PC-3 (cell line): ENCODE measurements at regions not wholly inside any gene's neighbourhood (a gene's known extent, or its start where the extent isn't known, plus 50 kb on each side); places are given as distances from the start of the nearest gene placed in this dataset.

Experiments
- ATAC-seq: fragments of 200-7000 bp; cut with Tn5 transposase; 2 replicates; pipeline ENCODE4 v1.9.1; 2020; ENCODE audit warnings: mild to moderate bottlenecking, moderate library complexity
- BruUV-seq: library from RNA; stranded (reverse); fragments of 400-500 nt; replicated peaks from 2 replicates; lab custom pipeline; 2021; lab: Mats Ljungman, UMichigan
- CTCF ChIA-PET: fragments of 300-600 bp; sonication (Branson Sonifier 250); formaldehyde crosslinking; loops from one replicate; lab custom pipeline; 2022; ENCODE audit warnings: antibody characterized with exemption; lab: Charles Lee
- POLR2A ChIA-PET: fragments of 300-600 bp; sonication (Branson Sonifier 250); formaldehyde crosslinking; loops from one replicate; lab custom pipeline; 2022; ENCODE audit warnings: antibody characterized with exemption; ENCODE audit not compliant: unreplicated experiment; lab: Charles Lee
- DNase-seq: peaks from one replicate; pipeline ENCODE4 v3.0.0-alpha.2; 2015
- H2AFZ ChIP-seq: fragments of 300-600 bp; sonication (generic); 2 replicates; pipeline ENCODE4 v1.6.0; 2016; ENCODE audit warnings: antibody characterized with exemption, low read length
- H3F3A ChIP-seq: fragments of 300-600 bp; sonication (generic); one replicate; pipeline ENCODE4 v1.6.0; 2017; ENCODE audit warnings: antibody characterized with exemption, low read length, control low read depth, mild to moderate bottlenecking; ENCODE audit not compliant: unreplicated experiment
- H3K27ac ChIP-seq: fragments of 300-600 bp; sonication (generic); 2 replicates; pipeline ENCODE4 v1.5.1; 2016; ENCODE audit warnings: mild to moderate bottlenecking, low read length
- H3K27me3 ChIP-seq: fragments of 300-600 bp; sonication (generic); 2 replicates; pipeline ENCODE4 v1.6.1; 2016; ENCODE audit warnings: low read length, mixed read lengths
- H3K36me3 ChIP-seq: fragments of 300-600 bp; sonication (generic); 2 replicates; pipeline ENCODE4 v1.6.1; 2016; ENCODE audit warnings: low read depth, mixed run types, low read length, mixed read lengths
- H3K4me1 ChIP-seq: fragments of 300-600 bp; sonication (generic); 2 replicates; pipeline ENCODE4 v1.5.1; 2016; ENCODE audit warnings: low read length; ENCODE audit not compliant: insufficient read depth
- H3K4me2 ChIP-seq: fragments of 300-600 bp; sonication (generic); 2 replicates; pipeline ENCODE4 v1.6.0; 2016; ENCODE audit warnings: low read length
- H3K4me3 ChIP-seq: fragments of 300-600 bp; sonication (generic); 2 replicates; pipeline ENCODE4 v1.5.1; 2016; ENCODE audit warnings: mild to moderate bottlenecking, low read length, mixed read lengths
- H3K79me2 ChIP-seq: fragments of 300-600 bp; sonication (generic); 2 replicates; pipeline ENCODE4 v1.6.1; 2017; ENCODE audit warnings: low read length, mixed read lengths
- H3K9ac ChIP-seq: fragments of 300-600 bp; sonication (generic); 2 replicates; pipeline ENCODE4 v1.6.0; 2016; ENCODE audit warnings: mild to moderate bottlenecking, low read length
- H3K9me2 ChIP-seq: fragments of 300-600 bp; sonication (generic); replicated peaks from 2 replicates; pipeline ENCODE4 v1.6.1; 2016; ENCODE audit warnings: mixed run types, low read length, mixed read lengths
- H3K9me3 ChIP-seq: fragments of 300-600 bp; sonication (generic); 2 replicates; pipeline ENCODE4 v1.6.1; 2016; ENCODE audit warnings: low read length, mixed read lengths
- H4K20me1 ChIP-seq: fragments of 300-600 bp; sonication (generic); 2 replicates; pipeline ENCODE4 v1.6.1; 2016; ENCODE audit warnings: low read length, mixed read lengths
- CTCF ChIP-seq: fragments of 300-600 bp; sonication (generic); conservative IDR thresholded peaks from 2 replicates; pipeline ENCODE4 v1.5.1; 2017; ENCODE audit warnings: antibody characterized with exemption, low read depth, mild to moderate bottlenecking, low read length
- EZH2 ChIP-seq: fragments of 300-600 bp; sonication (generic); IDR thresholded peaks from one replicate; pipeline ENCODE4 v1.6.1; 2017; ENCODE audit warnings: antibody characterized with exemption, mild to moderate bottlenecking, low read length; ENCODE audit not compliant: unreplicated experiment
- EZH2phosphoT487 ChIP-seq: fragments of 300-600 bp; sonication (generic); IDR thresholded peaks from 2 replicates; pipeline ENCODE4 v1.6.1; 2018; ENCODE audit warnings: mild to moderate bottlenecking, antibody characterized with exemption, low read length, borderline replicate concordance
- intact Hi-C: fragments of 100-400 bp; cut with micrococcal nuclease; formaldehyde crosslinking; loops from 2 replicates; pipeline ENCODE4 v1.9.0; 2023

GRCh38 chr9:89668866-89669246 lies 64.0 kb downstream of the GADD45G start:
- no peaks in the 10 kb centered on the region for H3K79me2 ChIP-seq
- H3F3A ChIP-seq: no peaks in the 10 kb centered on the region
- DNase-seq (no peak), ATAC-seq (no peak)
- no peak overlapping the region for H3K9ac ChIP-seq
- TF ChIP-seq EZH2: no peak
- TF ChIP-seq EZH2phosphoT487: no peak
- no peak for TF ChIP-seq CTCF
- H3K4me3 ChIP-seq: no peak overlapping the region
- H3K27me3 ChIP-seq: no peaks in the 10 kb centered on the region
- H3K27ac ChIP-seq: no peak overlapping the region
- H3K4me2 ChIP-seq: no peak overlapping the region
- no TSS peak for BruUV-seq
- H3K36me3 ChIP-seq: no peaks in the 10 kb centered on the region
- intact Hi-C loops: no loop called here
- H3K9me3 ChIP-seq: no peaks in the 10 kb centered on the region
- no peaks in the 10 kb centered on the region for H3K4me1 ChIP-seq
- ChIA-PET POLR2A (no interaction called here), CTCF (no interaction called here)
- H4K20me1 ChIP-seq: no peaks in the 10 kb centered on the region
- H2AFZ ChIP-seq: no peak overlapping the region
- H3K9me2 ChIP-seq: no peaks in the 10 kb centered on the region

- POLR2A ChIA-PET: no interaction called here
- no peaks in the 10 kb centered on the region for H4K20me1 ChIP-seq
- H2AFZ ChIP-seq: no peak overlapping the region
- no peak for ATAC-seq
- DNase-seq: no peak
- no peaks in the 10 kb centered on the region for H3K4me1 ChIP-seq
- no peaks in the 10 kb centered on the region for H3K79me2 ChIP-seq
- no TSS peak for BruUV-seq
- CTCF ChIA-PET: no interaction called here
- intact Hi-C loops: no loop called here
- no peaks in the 10 kb centered on the region for H3K9me2 ChIP-seq
- no peak for TF ChIP-seq EZH2
- no peak for TF ChIP-seq CTCF
- TF ChIP-seq EZH2phosphoT487: no peak
- H3K36me3 ChIP-seq: no peaks in the 10 kb centered on the region
- H3K9me3 ChIP-seq: no peaks in the 10 kb centered on the region
- no peak overlapping the region for H3K4me2 ChIP-seq
- H3K9ac ChIP-seq: no peak overlapping the region
- H3K27me3 ChIP-seq: no peaks in the 10 kb centered on the region
- H3F3A ChIP-seq: no peaks in the 10 kb centered on the region
- no peak overlapping the region for H3K27ac ChIP-seq
- H3K4me3 ChIP-seq: no peak overlapping the region
Observed at GRCh38 chr9:89669361-89669842, 64.6 kb downstream of the GADD45G start.

GRCh38 chr9:89670114-89670513 lies 65.3 kb downstream of the GADD45G start:
- Histone ChIP-seq H3K9me3 (no peaks in the 10 kb centered on the region), H3K9ac (no peak overlapping the region), H2AFZ (no peak overlapping the region), H3K4me2 (no peak overlapping the region), H3K4me3 (no peak overlapping the region), H3K36me3 (no peaks in the 10 kb centered on the region), H3K9me2 (no peaks in the 10 kb centered on the region), H3K79me2 (no peaks in the 10 kb centered on the region), H4K20me1 (no peaks in the 10 kb centered on the region), H3K27me3 (peaks cover 2% of the 10 kb centered on the region; the same call in 1 of the 2 replicates), H3F3A (no peaks in the 10 kb centered on the region), H3K27ac (no peak overlapping the region), H3K4me1 (no peaks in the 10 kb centered on the region)
- DNase-seq: no peak
- intact Hi-C loops: no loop called here
- ChIA-PET POLR2A (no interaction called here), CTCF (no interaction called here)
- no peak for ATAC-seq
- TF ChIP-seq EZH2 (no peak), CTCF (no peak), EZH2phosphoT487 (no peak)
- BruUV-seq: no TSS peak
